Mucosa of rectum (tissue), 2 donors: ENCODE measurements at regions not wholly inside any gene's neighbourhood (a gene's known extent, or its start where the extent isn't known, plus 50 kb on each side); places are given as distances from the start of the nearest gene placed in this dataset.

Experiments
- H3K27ac ChIP-seq, 2 donors: one replicate each; pipeline ENCODE4 v1.7.0; 2013; ENCODE audit warnings: inconsistent platforms in 2 of 2, low read depth in 2 of 2, low read length in 2 of 2
- H3K27me3 ChIP-seq, 2 donors: one replicate each; pipeline ENCODE4 v1.7.0; 2013; ENCODE audit warnings: low read length in 2 of 2; ENCODE audit not compliant: control insufficient read depth in 2 of 2, insufficient read depth in 2 of 2
- H3K36me3 ChIP-seq, 2 donors: one replicate each; pipeline ENCODE4 v1.7.0; 2013; ENCODE audit warnings: low read length in 2 of 2; ENCODE audit not compliant: control insufficient read depth in 2 of 2, insufficient read depth in 2 of 2
- H3K4me1 ChIP-seq, 2 donors: one replicate each; pipeline ENCODE4 v1.7.0; 2013; ENCODE audit warnings: low read length in 2 of 2, mild to moderate bottlenecking in 1 of 2; ENCODE audit not compliant: control insufficient read depth in 2 of 2, insufficient read depth in 2 of 2
- H3K4me3 ChIP-seq, 2 donors: one replicate each; pipeline ENCODE4 v1.7.0; 2013; ENCODE audit warnings: low read length in 2 of 2
- H3K9ac ChIP-seq, 2 donors: one replicate each; pipeline ENCODE4 v1.7.0; 2013; ENCODE audit warnings: low read length in 2 of 2, low read depth in 1 of 2, mild to moderate bottlenecking in 1 of 2
- H3K9me3 ChIP-seq, 2 donors: one replicate each; pipeline ENCODE4 v1.7.0; 2013; ENCODE audit warnings: low read length in 2 of 2; ENCODE audit not compliant: control insufficient read depth in 2 of 2
- donor health status: healthy.
- donor health status: Normal muscosa, but diverticular disease.

DNA sequence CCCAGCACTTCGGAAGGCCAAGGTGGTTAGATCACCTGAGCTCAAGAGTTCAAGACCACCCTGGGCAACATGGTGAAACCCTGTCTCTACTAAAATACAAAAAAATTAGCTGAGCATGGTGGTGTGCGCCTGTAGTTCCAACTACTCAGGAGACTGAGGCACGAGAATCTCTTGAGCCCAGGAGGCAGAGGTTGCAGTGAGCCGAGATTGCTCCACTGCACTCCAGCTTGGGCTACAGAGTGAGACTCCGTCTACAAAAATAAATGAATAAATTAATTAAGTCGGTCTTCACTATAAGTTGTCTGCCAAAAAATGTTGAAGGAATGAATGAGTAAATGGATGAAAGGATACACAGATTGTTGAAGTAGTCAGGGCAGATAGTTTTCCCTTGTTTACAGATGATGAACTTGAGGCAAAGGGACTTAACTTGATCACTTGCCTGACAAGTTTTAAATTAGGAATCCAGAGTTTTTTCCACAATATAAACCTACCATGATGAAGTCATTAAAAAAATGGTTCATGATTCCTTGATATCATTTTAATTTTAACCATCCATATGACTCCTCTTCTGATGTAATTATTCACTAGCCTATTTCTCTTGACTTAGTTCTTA is 130.8 kb downstream of the TLR5 start:
- Histone ChIP-seq H3K9me3 (no peaks in the 10 kb centered on the region), H3K4me3 (no peak overlapping the region), H3K4me1 (no peaks in the 10 kb centered on the region), H3K27ac (no peak overlapping the region), H3K27me3 (no peaks in the 10 kb centered on the region), H3K9ac (no peak overlapping the region), H3K36me3 (no peaks in the 10 kb centered on the region)

DNA sequence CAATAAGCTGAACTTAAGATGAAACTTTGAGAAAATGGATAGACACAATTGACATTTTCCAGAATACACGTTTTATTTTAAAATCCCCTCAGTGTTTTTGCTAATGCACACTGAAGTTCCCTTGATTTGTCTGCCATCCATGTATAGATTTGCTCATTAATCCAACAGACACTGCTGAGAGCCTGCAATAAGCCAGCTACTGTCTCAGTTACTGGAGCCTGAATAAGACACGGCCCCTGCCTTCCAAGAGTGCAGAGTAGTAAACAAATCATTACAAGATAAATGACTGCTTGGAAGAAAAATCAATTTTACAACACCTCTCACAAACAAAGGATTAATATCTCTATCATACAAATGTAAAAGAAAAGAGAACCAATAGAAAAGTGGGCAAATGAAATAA is 130.1 kb downstream of the TLR5 start:
- no peaks in the 10 kb centered on the region for H3K27me3 ChIP-seq
- H3K4me1 ChIP-seq: no peaks in the 10 kb centered on the region
- H3K4me3 ChIP-seq: no peak overlapping the region
- H3K9me3 ChIP-seq: no peaks in the 10 kb centered on the region
- no peak overlapping the region for H3K27ac ChIP-seq
- no peak overlapping the region for H3K9ac ChIP-seq
- H3K36me3 ChIP-seq: no peaks in the 10 kb centered on the region

DNA sequence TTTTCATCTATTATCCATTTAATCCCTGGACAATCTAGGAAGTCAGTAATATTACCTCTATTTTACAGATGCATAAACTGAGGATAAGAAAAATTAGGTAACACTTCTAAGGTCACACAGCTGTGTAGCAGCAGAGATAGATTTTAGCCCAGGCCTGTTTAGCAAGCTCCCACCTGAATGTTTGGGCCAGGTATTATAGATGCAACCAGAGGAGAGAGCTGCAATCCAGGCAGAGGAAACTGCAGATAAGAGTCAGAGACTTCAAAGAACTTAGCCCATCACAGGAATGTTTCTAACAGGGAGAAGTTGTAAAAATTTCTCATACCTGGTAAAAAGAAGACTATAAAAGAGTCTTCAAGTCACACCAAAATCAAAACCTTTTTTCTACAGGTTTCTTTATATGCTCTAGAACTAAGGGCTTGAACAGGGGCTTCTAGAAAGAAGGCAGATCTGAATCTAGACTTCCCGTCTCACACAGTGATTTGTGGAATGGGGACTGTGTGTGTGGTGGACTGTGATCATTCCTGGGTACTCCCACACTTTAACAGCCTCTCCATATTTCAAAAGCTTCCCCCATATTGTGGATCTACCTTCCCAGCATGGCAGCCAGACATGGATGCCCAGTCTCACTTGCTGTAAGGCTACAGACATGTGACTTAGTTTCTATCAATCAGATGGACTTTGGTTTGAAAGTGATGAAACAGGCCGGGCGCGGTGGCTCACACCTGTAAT is 128.7 kb downstream of the TLR5 start:
- Histone ChIP-seq H3K36me3 (no peaks in the 10 kb centered on the region), H3K27ac (no peak overlapping the region), H3K27me3 (no peaks in the 10 kb centered on the region), H3K4me1 (no peaks in the 10 kb centered on the region), H3K4me3 (no peak overlapping the region), H3K9me3 (no peaks in the 10 kb centered on the region), H3K9ac (no peak overlapping the region)

DNA sequence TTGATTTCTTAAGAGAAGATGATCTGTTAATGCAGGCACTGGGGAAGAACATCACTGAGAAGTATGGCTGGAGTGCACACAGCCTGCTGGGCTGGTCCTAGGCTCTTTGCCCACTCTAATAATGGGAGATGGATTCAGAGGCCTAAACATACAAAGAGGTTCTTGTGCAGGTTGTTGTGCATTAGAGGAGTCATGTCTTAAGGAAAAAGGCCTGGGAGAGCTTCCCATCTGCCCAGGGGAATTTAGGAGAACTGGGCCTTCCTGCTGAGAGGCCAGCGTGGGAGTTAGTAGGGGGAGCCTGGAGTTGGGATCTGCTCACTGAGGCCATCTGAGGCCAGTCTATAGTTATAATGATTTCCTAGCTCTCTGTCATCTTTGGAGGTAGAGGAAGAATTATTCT is 126.7 kb downstream of the TLR5 start:
- Histone ChIP-seq H3K4me3 (no peak overlapping the region), H3K27ac (no peak overlapping the region), H3K27me3 (no peaks in the 10 kb centered on the region), H3K9ac (no peak overlapping the region), H3K36me3 (no peaks in the 10 kb centered on the region), H3K9me3 (no peaks in the 10 kb centered on the region), H3K4me1 (no peaks in the 10 kb centered on the region)

DNA sequence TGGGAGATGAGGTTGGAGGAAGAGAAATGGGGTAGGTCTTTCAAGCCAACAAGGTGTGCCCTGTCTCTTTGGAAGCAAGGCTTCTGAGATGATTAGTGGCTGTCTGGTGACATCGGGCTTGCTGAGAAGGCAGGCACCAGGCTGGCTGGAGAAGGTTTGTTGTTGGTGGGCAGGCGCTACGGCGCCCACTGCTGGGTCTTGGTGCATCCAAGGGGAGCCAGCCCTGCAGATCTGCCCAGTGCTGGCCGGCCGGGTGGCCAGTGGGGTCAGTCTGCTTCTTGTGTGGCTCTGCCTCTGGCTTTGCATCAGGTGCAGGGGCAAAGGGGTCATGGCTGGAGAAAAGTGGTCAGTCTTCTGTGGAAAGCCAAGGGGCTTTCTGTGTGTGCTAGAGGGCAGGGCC is 126.2 kb downstream of the TLR5 start:
- H3K27ac ChIP-seq: no peak overlapping the region
- no peaks in the 10 kb centered on the region for H3K36me3 ChIP-seq
- H3K4me3 ChIP-seq: no peak overlapping the region
- no peaks in the 10 kb centered on the region for H3K27me3 ChIP-seq
- no peaks in the 10 kb centered on the region for H3K4me1 ChIP-seq
- H3K9me3 ChIP-seq: no peaks in the 10 kb centered on the region
- no peak overlapping the region for H3K9ac ChIP-seq

DNA sequence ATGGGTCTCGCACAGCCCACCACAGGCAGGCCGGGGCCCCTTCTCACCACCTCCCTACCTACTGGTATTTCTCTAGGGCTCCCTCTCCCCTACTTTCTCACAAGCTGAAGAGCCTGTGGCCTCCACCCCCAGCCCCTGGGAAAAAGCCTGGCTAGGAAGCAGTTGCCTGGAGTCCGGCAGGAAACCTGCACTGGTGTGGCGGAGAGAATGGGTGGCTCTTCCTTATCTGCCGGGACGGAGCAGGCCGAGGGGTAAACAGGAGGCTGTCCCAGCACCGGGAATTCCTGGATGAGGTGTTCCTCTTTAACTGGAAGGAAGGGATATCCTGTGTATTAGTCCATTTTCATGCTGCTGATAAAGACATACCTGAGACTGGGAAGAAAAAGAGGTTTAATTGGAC is 125.8 kb downstream of the TLR5 start:
- Histone ChIP-seq H3K4me3 (no peak overlapping the region), H3K9ac (no peak overlapping the region), H3K36me3 (no peaks in the 10 kb centered on the region), H3K27me3 (no peaks in the 10 kb centered on the region), H3K9me3 (no peaks in the 10 kb centered on the region), H3K4me1 (no peaks in the 10 kb centered on the region), H3K27ac (no peak overlapping the region)

DNA sequence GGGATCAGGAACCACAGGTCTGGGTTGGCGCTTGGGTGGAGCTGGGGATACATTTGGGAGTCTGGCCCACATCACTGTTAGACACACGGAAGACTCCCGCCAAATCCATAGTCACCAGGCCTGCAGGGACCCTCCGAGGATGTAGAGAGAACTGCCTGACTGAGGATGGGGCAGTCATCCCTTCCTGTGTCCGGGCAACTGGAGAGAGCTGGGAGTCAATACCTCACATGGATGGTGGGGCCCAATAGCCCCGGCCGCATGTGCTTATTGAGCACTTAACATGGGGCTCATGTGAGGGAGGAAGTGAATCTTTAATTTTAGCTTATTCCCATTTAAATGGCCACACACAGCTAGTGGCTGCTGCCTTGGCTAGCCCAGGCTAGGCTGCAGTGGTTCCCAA is 124.5 kb downstream of the TLR5 start:
- no peaks in the 10 kb centered on the region for H3K4me1 ChIP-seq
- H3K27me3 ChIP-seq: no peaks in the 10 kb centered on the region
- H3K36me3 ChIP-seq: no peaks in the 10 kb centered on the region
- H3K9ac ChIP-seq: no peak overlapping the region
- no peaks in the 10 kb centered on the region for H3K9me3 ChIP-seq
- no peak overlapping the region for H3K4me3 ChIP-seq
- H3K27ac ChIP-seq: no peak overlapping the region

DNA sequence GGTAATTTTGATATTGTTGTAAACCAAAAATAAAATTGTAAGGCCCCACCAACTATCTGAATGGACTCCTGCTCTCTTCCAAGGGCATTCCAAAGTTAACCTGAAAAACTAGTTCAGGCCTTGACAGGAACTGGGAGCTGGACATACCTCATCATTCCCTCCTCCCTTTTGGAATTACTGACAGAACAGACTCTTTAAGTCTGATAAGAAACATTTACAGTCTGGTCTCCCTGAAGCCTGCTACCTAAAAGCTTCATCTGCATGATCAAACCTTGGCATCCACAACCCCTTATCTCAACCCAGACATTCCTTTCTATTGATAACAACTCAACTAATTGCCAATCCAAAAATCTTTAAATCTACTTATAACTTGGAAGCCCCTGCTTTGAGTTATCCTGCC is 123.8 kb downstream of the TLR5 start:
- H3K27ac ChIP-seq: no peak overlapping the region
- no peak overlapping the region for H3K9ac ChIP-seq
- H3K9me3 ChIP-seq: no peaks in the 10 kb centered on the region
- no peaks in the 10 kb centered on the region for H3K36me3 ChIP-seq
- no peaks in the 10 kb centered on the region for H3K4me1 ChIP-seq
- no peaks in the 10 kb centered on the region for H3K27me3 ChIP-seq
- H3K4me3 ChIP-seq: no peak overlapping the region

DNA sequence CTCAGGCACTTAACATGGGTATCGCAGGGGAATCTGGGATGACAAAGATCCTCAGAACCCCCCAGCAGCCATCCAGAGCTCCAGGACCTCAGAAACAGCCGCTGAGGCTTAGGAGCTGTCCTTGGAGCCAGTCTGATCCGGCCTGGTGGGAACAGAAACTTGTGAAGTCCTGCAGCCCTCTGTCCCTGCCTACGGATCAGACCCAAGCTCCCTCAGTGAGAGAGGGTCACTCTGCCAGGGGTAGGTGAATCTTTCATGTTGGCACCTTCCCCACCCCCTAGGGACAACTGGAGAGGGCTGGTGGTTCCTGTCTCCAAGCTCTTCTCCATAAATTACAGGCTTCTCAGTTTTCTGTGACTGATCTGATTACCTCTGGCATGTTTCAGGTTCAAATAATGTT is 122.3 kb downstream of the TLR5 start:
- no peaks in the 10 kb centered on the region for H3K9me3 ChIP-seq
- H3K9ac ChIP-seq: no peak overlapping the region
- H3K4me3 ChIP-seq: no peak overlapping the region
- H3K36me3 ChIP-seq: no peaks in the 10 kb centered on the region
- H3K27ac ChIP-seq: no peak overlapping the region
- no peaks in the 10 kb centered on the region for H3K4me1 ChIP-seq
- no peaks in the 10 kb centered on the region for H3K27me3 ChIP-seq

DNA sequence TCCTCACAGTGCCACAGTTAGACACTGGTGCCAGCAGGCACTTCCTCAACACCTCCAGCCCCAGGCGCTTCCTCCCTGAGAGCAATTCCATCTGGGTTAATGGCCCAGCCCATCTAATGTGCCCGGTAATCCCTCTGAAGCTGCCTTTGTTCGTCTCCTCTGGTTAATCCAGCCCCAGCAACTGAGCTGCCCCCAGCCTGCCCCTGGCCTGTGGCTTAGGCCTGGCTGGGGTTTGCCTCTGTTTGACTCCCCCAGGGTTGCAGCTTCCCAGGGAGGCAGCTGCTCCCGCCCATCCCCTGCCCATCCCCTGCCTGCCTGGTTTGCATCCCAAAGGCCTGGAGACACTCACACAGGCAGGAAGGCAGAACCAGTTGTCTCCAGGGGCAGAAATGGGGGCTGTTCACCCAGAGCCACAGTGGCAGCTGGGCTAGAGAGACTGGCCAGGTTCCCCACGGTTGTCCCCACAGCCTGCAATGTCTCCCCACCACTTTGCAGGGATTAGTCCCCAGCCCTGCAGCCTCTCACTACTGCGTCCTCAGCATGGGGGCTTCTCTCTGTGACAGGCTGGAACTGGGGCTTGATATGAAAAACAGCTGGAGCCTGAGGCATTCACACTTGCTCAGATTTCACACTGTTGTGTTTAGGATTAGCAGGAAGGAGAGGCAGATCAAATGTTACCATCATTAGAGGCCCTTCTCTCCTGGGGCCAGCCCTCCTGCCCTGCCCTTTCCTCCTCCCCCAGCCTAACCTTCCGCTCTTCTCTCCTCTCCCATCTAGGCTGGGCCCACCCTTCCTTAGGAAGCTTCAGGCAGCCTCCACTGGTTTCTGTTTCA is 120.2 kb downstream of the TLR5 start:
- H3K9ac ChIP-seq: no peak overlapping the region

More for the DNA sequence above, 120.2 kb downstream of the TLR5 start:
- no peak overlapping the region for H3K27ac ChIP-seq
- H3K27me3 ChIP-seq: no peaks in the 10 kb centered on the region
- no peaks in the 10 kb centered on the region for H3K4me1 ChIP-seq
- H3K4me3 ChIP-seq: no peak overlapping the region
- H3K36me3 ChIP-seq: no peaks in the 10 kb centered on the region
- no peaks in the 10 kb centered on the region for H3K9me3 ChIP-seq
